PC-9 (cell line): ENCODE measurements at regions not wholly inside any gene's neighbourhood (a gene's known extent, or its start where the extent isn't known, plus 50 kb on each side); places are given as distances from the start of the nearest gene placed in this dataset.

Experiments
- BruUV-seq: library from RNA; stranded (reverse); fragments of 400-500 nt; replicated peaks from 2 replicates; lab custom pipeline; 2021; lab: Mats Ljungman, UMichigan
- CTCF ChIA-PET: fragments of 300-600 bp; sonication (Branson Sonifier 250); formaldehyde crosslinking; loops from one replicate; lab custom pipeline; 2022; ENCODE audit warnings: antibody characterized with exemption; lab: Charles Lee
- POLR2A ChIA-PET: fragments of 300-600 bp; sonication (Branson Sonifier 250); formaldehyde crosslinking; loops from one replicate; lab custom pipeline; 2022; ENCODE audit warnings: antibody characterized with exemption; ENCODE audit not compliant: unreplicated experiment; lab: Charles Lee
- DNase-seq, 2 experiments: peaks; one replicate each; pipeline versions ENCODE4 v3.0.0 to v3.0.0-alpha.2; 2015 to 2022; ENCODE audit warnings: mixed read lengths in 1 of 2
- H2AFZ ChIP-seq: fragments of 200-600 bp; sonication (generic); 2 replicates; pipeline ENCODE4 v1.8.1; 2017; ENCODE audit warnings: antibody characterized with exemption
- H3F3A ChIP-seq: fragments of 200-600 bp; sonication (generic); 2 replicates; pipeline ENCODE4 v1.8.1; 2017; ENCODE audit warnings: antibody characterized with exemption, mild to moderate bottlenecking, low read depth; ENCODE audit not compliant: insufficient read depth
- H3K27ac ChIP-seq: fragments of 200-600 bp; sonication (generic); 2 replicates; pipeline ENCODE4 v1.6.1; 2016; ENCODE audit warnings: mixed run types
- H3K27me3 ChIP-seq: fragments of 200-600 bp; sonication (generic); 2 replicates; pipeline ENCODE4 v1.6.1; 2016; ENCODE audit warnings: low read depth, mixed run types; ENCODE audit not compliant: insufficient read depth
- H3K36me3 ChIP-seq: fragments of 200-600 bp; sonication (generic); 2 replicates; pipeline ENCODE4 v1.6.1; 2016; ENCODE audit warnings: low read depth, mixed run types
- H3K4me1 ChIP-seq: fragments of 200-600 bp; sonication (generic); replicated peaks from 2 replicates; pipeline ENCODE4 v1.6.1; 2016; ENCODE audit warnings: mixed run types; ENCODE audit not compliant: insufficient read depth
- H3K4me2 ChIP-seq: fragments of 200-600 bp; sonication (generic); 2 replicates; pipeline ENCODE4 v1.6.1; 2017; ENCODE audit warnings: mixed run types
- H3K4me3 ChIP-seq: fragments of 200-600 bp; sonication (generic); 2 replicates; pipeline ENCODE4 v1.6.1; 2016; ENCODE audit warnings: mixed run types
- H3K79me2 ChIP-seq: fragments of 200-600 bp; sonication (generic); 2 replicates; pipeline ENCODE4 v1.6.1; 2017; ENCODE audit warnings: low read depth, mixed run types
- H3K9me2 ChIP-seq: fragments of 200-600 bp; sonication (generic); 2 replicates; pipeline ENCODE4 v1.8.1; 2017; ENCODE audit warnings: mild to moderate bottlenecking; ENCODE audit not compliant: insufficient read depth
- H3K9me3 ChIP-seq: fragments of 200-600 bp; sonication (generic); 2 replicates; pipeline ENCODE4 v1.8.1; 2016; ENCODE audit warnings: low read depth; ENCODE audit not compliant: insufficient read depth
- H4K20me1 ChIP-seq: fragments of 200-600 bp; sonication (generic); 2 replicates; pipeline ENCODE4 v1.8.1; 2017; ENCODE audit not compliant: insufficient read depth
- EZH2 ChIP-seq: fragments of 200-600 bp; sonication (generic); IDR thresholded peaks from 2 replicates; pipeline ENCODE4 v1.8.0; 2017; ENCODE audit warnings: antibody characterized with exemption, low read depth
- intact Hi-C: fragments of 100-400 bp; cut with micrococcal nuclease; formaldehyde crosslinking; loops from one replicate; pipeline ENCODE4 v1.10.0; 2022; ENCODE audit not compliant: unreplicated experiment
- TF ChIP-seq, protein P1 (sequence below): fragments of 200-600 bp; sonication (generic); conservative IDR thresholded peaks from 2 replicates; pipeline ENCODE4 v1.6.1; 2017; ENCODE audit warnings: mixed run types, antibody characterized with exemption, mild to moderate bottlenecking, moderate library complexity

DNA sequence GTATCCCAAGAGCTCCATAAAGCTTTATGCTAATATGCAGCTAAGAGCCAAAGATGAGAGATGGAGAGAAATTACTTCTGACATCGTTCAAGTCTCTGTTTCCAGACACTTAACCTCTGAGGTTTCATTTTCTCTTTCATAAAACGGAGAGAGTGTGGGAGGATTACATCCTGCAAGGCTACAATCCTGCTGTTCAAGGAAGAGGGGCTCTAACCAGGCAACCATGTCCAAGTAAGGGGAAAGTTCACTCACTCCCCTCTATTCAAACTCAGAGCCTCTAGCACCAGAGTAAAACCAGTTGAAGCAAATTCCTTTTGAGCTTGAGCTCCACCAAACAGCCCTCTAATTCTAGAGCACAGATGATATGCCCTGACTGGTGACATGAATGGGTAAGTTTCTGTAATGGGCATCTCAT is 397.4 kb downstream of the NPIPA8 start:
- Histone ChIP-seq H3K4me1 (no peaks in the 10 kb centered on the region), H3K4me2 (no peak overlapping the region), H3K27me3 (no peaks in the 10 kb centered on the region), H4K20me1 (no peaks in the 10 kb centered on the region), H3K79me2 (no peaks in the 10 kb centered on the region), H2AFZ (no peak overlapping the region), H3F3A (no peaks in the 10 kb centered on the region), H3K36me3 (no peaks in the 10 kb centered on the region), H3K9me2 (no peaks in the 10 kb centered on the region), H3K9me3 (no peaks in the 10 kb centered on the region), H3K27ac (no peak overlapping the region), H3K4me3 (no peak overlapping the region)
- intact Hi-C loops = no loop called here
- TF ChIP-seq, protein P1, sequence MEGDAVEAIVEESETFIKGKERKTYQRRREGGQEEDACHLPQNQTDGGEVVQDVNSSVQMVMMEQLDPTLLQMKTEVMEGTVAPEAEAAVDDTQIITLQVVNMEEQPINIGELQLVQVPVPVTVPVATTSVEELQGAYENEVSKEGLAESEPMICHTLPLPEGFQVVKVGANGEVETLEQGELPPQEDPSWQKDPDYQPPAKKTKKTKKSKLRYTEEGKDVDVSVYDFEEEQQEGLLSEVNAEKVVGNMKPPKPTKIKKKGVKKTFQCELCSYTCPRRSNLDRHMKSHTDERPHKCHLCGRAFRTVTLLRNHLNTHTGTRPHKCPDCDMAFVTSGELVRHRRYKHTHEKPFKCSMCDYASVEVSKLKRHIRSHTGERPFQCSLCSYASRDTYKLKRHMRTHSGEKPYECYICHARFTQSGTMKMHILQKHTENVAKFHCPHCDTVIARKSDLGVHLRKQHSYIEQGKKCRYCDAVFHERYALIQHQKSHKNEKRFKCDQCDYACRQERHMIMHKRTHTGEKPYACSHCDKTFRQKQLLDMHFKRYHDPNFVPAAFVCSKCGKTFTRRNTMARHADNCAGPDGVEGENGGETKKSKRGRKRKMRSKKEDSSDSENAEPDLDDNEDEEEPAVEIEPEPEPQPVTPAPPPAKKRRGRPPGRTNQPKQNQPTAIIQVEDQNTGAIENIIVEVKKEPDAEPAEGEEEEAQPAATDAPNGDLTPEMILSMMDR = no peak
- no peak for TF ChIP-seq EZH2
- no TSS peak for BruUV-seq
- DNase-seq = no peak
- ChIA-PET POLR2A (no interaction called here), CTCF (no interaction called here)

DNA sequence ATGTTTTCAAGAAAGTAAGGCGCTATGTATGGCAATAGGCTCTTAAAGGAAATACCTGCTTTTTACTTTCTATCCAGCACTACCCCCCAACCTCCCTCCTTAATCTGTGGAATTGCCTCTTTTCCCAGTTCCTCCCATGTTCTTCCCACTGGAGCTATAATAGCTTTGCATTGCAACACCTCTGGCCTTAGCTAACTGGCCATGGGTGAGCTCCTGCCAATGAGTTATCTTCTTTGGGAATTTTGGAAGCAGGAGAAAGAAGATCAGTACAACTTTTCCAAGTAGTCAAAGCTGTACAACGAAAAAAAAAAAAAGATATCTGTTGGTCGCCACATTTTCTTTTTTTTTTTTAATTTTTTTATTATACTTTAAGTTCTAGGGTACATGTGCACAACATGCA is 398.0 kb downstream of the NPIPA8 start:
- POLR2A ChIA-PET = no interaction called here
- BruUV-seq = no TSS peak
- intact Hi-C loops = no loop called here

DNA sequence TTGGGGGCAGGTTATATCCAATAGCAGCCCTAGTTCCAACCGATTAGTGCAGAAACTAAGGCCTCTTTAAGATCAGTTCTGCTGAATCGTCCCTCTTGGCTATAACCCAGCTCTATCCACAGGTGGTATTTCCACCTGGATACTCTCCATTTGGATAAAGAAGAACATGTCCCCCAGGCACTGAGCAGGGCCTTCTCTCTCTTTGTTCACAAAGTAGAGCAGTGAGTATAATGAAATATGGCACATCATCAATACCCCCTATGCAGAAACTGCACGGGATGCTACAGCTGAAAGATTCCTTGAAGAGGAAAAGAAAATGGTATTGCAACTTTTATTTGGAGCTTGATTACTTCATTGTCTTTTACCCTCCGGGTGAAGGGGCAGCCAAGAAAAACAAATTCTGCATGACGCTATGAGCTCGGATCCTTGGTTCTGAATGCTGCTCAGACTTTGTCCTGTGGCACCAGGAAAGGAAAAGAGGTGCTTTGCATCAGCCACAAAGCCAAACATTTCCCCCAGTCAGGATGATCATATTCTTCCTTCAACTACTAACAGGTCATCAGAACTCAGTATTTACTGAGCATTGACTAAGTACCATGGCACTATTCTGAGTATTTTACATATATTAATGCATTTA is 399.7 kb downstream of the NPIPA8 start:
- H3K4me3 ChIP-seq = no peak overlapping the region
- CTCF ChIA-PET = no interaction called here
- intact Hi-C loops = no loop called here
- DNase-seq = no peak
- POLR2A ChIA-PET = no interaction called here
- H3F3A ChIP-seq = no peaks in the 10 kb centered on the region
- H3K9me2 ChIP-seq = no peaks in the 10 kb centered on the region
- no peaks in the 10 kb centered on the region for H3K27me3 ChIP-seq
- H3K79me2 ChIP-seq = no peaks in the 10 kb centered on the region
- H2AFZ ChIP-seq = no peak overlapping the region
- no peaks in the 10 kb centered on the region for H4K20me1 ChIP-seq
- H3K9me3 ChIP-seq = no peaks in the 10 kb centered on the region
- H3K4me2 ChIP-seq = no peak overlapping the region
- BruUV-seq = no TSS peak
- H3K27ac ChIP-seq = no peak overlapping the region
- TF ChIP-seq, protein P1 = no peak
- no peak for TF ChIP-seq EZH2
- no peaks in the 10 kb centered on the region for H3K36me3 ChIP-seq
- H3K4me1 ChIP-seq = no peaks in the 10 kb centered on the region

More for the DNA sequence above, 398.0 kb downstream of the NPIPA8 start:
- no peak overlapping the region for H3K27ac ChIP-seq
- H4K20me1 ChIP-seq = no peaks in the 10 kb centered on the region
- no peaks in the 10 kb centered on the region for H3F3A ChIP-seq
- no peak overlapping the region for H3K4me3 ChIP-seq
- no peaks in the 10 kb centered on the region for H3K4me1 ChIP-seq
- no peaks in the 10 kb centered on the region for H3K9me3 ChIP-seq
- no peaks in the 10 kb centered on the region for H3K9me2 ChIP-seq
- H3K27me3 ChIP-seq = no peaks in the 10 kb centered on the region
- H2AFZ ChIP-seq = no peak overlapping the region
- no peak for TF ChIP-seq EZH2
- TF ChIP-seq, protein P1 = no peak
- no peak overlapping the region for H3K4me2 ChIP-seq
- H3K79me2 ChIP-seq = no peaks in the 10 kb centered on the region
- no peaks in the 10 kb centered on the region for H3K36me3 ChIP-seq
- DNase-seq = no peak
- CTCF ChIA-PET = no interaction called here
